CD4-positive, alpha-beta T cell (primary cell): ENCODE measurements at regions not wholly inside any gene's neighbourhood (a gene's known extent, or its start where the extent isn't known, plus 50 kb on each side); places are given as distances from the start of the nearest gene placed in this dataset.

Source experiments
- ATAC-seq: fragments of 200-7000 bp; cut with Tn5 transposase; one replicate; pipeline ENCODE4 v1.10.0; 2022; ENCODE audit warnings: mild to moderate bottlenecking; ENCODE audit not compliant: poor library complexity
- CTCF ChIA-PET: fragments of 350-600 bp; sonication (Branson Sonifier 250); formaldehyde crosslinking; loops from one replicate; lab custom pipeline; 2021; ENCODE audit warnings: antibody characterized with exemption, inconsistent platforms; lab: Charles Lee
- POLR2A ChIA-PET: fragments of 350-600 bp; sonication (Branson Sonifier 250); formaldehyde crosslinking; loops from one replicate; lab custom pipeline; 2021; ENCODE audit warnings: antibody characterized with exemption, inconsistent platforms; lab: Charles Lee
- DNase-seq, 14 experiments: peaks; one replicate each; pipeline ENCODE4 v3.0.0-alpha.2; 2013 to 2020; ENCODE audit warnings: mixed read lengths in 2 of 14
- H3K27ac ChIP-seq, 2 donors: one replicate each; pipeline versions ENCODE4 v1.5.1 to v1.7.0; 2013; ENCODE audit warnings: low read length in 2 of 2, low read depth in 1 of 2, mild to moderate bottlenecking in 1 of 2
- H3K27me3 ChIP-seq, 2 experiments: 1 replicate in 1 of 2; 2 replicates in 1 of 2; pipeline versions ENCODE4 v1.6.1 to v1.7.0; 2013; ENCODE audit warnings: low read length in 2 of 2, control low read depth in 1 of 2, mild to moderate bottlenecking in 1 of 2, moderate library complexity in 1 of 2; ENCODE audit not compliant: insufficient read depth in 2 of 2, control insufficient read depth in 1 of 2
- H3K36me3 ChIP-seq: one replicate; pipeline ENCODE4 v1.6.1; 2013; ENCODE audit warnings: low read length, control low read depth; ENCODE audit not compliant: insufficient read depth
- H3K4me1 ChIP-seq: one replicate; pipeline ENCODE4 v1.6.1; 2013; ENCODE audit warnings: low read length, control low read depth; ENCODE audit not compliant: insufficient read depth
- H3K4me3 ChIP-seq: one replicate; pipeline ENCODE4 v1.5.1; 2013; ENCODE audit warnings: mild to moderate bottlenecking, low read length, moderate library complexity
- H3K9me3 ChIP-seq, 2 experiments: 1 replicate in 1 of 2; 2 replicates in 1 of 2; pipeline versions ENCODE4 v1.6.1 to v1.7.0; 2013; ENCODE audit warnings: low read length in 2 of 2, mild to moderate bottlenecking in 2 of 2, control low read depth in 1 of 2, moderate library complexity in 1 of 2; ENCODE audit not compliant: control insufficient read depth in 1 of 2, insufficient read depth in 1 of 2
- H3K27ac Mint-ChIP-seq: one replicate; pipeline ENCODE4 v1.8.0; 2020; ENCODE audit warnings: mixed read lengths
- H3K27me3 Mint-ChIP-seq: one replicate; pipeline ENCODE4 v1.8.0; 2021; ENCODE audit warnings: mixed read lengths
- H3K36me3 Mint-ChIP-seq: one replicate; pipeline ENCODE4 v1.8.0; 2021; ENCODE audit warnings: low read depth, mixed read lengths
- H3K4me1 Mint-ChIP-seq: one replicate; pipeline ENCODE4 v1.8.0; 2021; ENCODE audit warnings: low read depth, mixed read lengths
- H3K4me3 Mint-ChIP-seq: one replicate; pipeline ENCODE4 v1.8.0; 2020; ENCODE audit warnings: mild to moderate bottlenecking, mixed read lengths
- H3K9me3 Mint-ChIP-seq: one replicate; pipeline ENCODE4 v1.8.0; 2020; ENCODE audit warnings: mixed read lengths
- intact Hi-C, 2 experiments: fragments of 100-400 bp; cut with DNase I in 1 of 2; cut with micrococcal nuclease in 1 of 2; formaldehyde crosslinking; loops; one replicate each; pipeline versions ENCODE4 v1.15.1 to v1.9.0; 2023 to 2025; cut with DNase I, micrococcal nuclease
- TF ChIP-seq, protein P1 (sequence below): fragments of 200-600 bp; IDR thresholded peaks from one replicate; pipeline ENCODE4 v1.8.0; 2022; ENCODE audit warnings: antibody characterized with exemption, mild to moderate bottlenecking

DNA sequence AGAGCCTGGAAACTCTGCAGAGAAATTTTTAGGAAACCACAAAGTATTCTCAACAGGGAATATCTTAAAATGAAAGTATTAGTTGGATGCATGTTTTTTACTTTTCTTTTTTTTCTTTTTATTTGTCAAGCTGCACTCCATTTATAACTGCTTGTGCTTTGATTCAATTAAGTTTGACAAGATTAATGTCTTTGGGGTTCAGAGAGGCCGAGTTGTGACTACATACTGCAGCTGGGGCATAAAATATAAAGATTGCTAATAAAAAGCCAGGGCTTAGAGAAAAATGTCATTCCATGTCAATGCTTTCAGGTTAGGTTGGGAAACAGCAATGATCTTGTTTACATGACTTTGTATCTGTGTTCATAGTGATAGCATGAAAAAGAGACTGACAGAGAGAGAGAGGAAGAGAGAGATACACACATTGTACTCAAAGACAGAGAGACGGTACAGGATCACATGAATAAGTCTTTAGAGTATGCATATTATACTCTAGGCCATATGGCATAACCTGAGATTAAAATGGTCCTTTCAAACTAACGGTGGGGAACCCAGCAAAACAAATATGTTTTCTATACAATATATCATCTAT is 1022.3 kb upstream of the CNTNAP5 start:
- POLR2A ChIA-PET, result no interaction called here
- TF ChIP-seq, protein P1, sequence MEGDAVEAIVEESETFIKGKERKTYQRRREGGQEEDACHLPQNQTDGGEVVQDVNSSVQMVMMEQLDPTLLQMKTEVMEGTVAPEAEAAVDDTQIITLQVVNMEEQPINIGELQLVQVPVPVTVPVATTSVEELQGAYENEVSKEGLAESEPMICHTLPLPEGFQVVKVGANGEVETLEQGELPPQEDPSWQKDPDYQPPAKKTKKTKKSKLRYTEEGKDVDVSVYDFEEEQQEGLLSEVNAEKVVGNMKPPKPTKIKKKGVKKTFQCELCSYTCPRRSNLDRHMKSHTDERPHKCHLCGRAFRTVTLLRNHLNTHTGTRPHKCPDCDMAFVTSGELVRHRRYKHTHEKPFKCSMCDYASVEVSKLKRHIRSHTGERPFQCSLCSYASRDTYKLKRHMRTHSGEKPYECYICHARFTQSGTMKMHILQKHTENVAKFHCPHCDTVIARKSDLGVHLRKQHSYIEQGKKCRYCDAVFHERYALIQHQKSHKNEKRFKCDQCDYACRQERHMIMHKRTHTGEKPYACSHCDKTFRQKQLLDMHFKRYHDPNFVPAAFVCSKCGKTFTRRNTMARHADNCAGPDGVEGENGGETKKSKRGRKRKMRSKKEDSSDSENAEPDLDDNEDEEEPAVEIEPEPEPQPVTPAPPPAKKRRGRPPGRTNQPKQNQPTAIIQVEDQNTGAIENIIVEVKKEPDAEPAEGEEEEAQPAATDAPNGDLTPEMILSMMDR, result no peak
- no peaks in the 10 kb centered on the region for H3K36me3 Mint-ChIP-seq
- Histone ChIP-seq H3K9me3 (peaks cover 14 to 23% of the 10 kb centered on the region in 2 experiments), H3K36me3 (no peaks in the 10 kb centered on the region), H3K4me1 (no peaks in the 10 kb centered on the region), H3K4me3 (no peak overlapping the region), H3K27ac (no peak overlapping the region), H3K27me3 (no peaks in the 10 kb centered on the region)
- H3K4me1 Mint-ChIP-seq, result no peaks in the 10 kb centered on the region
- CTCF ChIA-PET, result no interaction called here
- H3K27ac Mint-ChIP-seq, result no peak overlapping the region
- DNase-seq (no peak), ATAC-seq (no peak)
- intact Hi-C loops, result no loop called here
- H3K9me3 Mint-ChIP-seq, result peaks cover 9% of the 10 kb centered on the region
- no peak overlapping the region for H3K4me3 Mint-ChIP-seq
- no peaks in the 10 kb centered on the region for H3K27me3 Mint-ChIP-seq

DNA sequence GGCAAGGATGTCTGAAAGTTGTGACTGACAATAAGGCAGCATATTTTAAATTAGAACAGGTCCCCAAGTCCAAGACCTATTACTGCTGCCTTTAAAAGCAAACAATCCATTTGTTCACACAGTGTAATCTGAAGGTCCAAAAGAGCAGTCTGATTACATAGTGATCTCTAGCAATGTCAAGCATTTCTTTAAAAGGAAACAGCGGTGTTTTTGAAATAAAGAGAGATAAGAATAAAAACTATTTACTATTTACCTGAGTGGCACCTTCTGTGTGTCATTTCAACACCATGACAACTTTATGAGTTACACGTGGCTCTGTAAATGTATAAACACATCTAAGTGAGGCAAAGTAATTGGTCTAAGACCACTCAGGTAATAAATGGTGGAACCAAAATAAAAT is 1009.9 kb upstream of the CNTNAP5 start:
- Mint-ChIP-seq H3K4me1 (no peaks in the 10 kb centered on the region), H3K9me3 (peaks cover 5% of the 10 kb centered on the region), H3K4me3 (no peak overlapping the region), H3K36me3 (no peaks in the 10 kb centered on the region), H3K27me3 (no peaks in the 10 kb centered on the region), H3K27ac (no peak overlapping the region)
- intact Hi-C loops, result no loop called here
- Histone ChIP-seq H3K4me3 (no peak overlapping the region), H3K9me3 (peaks cover 0 to 5% of the 10 kb centered on the region in 2 experiments), H3K36me3 (no peaks in the 10 kb centered on the region), H3K27me3 (no peaks in the 10 kb centered on the region), H3K27ac (no peak overlapping the region), H3K4me1 (no peaks in the 10 kb centered on the region)
- no peak for DNase-seq
- no peak for ATAC-seq
- TF ChIP-seq, protein P1, result no peak
- POLR2A ChIA-PET, result no interaction called here
- CTCF ChIA-PET, result no interaction called here

DNA sequence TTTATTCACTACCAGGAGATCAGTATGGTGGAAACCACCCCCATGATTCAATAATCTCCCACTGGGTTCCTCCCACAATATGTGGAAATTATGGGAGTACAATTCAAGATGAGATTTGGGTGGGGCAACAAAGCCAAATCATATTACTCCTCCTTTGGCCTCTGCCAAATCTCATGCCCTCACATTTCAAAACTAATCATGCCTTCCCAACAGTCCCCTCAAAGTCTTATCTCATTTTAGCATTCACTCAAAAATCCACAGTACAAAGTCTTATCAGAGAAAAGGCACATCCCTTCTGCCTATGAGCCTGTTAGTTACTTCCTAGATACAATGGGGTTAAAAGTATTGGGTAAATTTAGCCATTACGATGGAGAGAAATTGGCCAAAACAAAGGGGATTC is 989.5 kb upstream of the CNTNAP5 start:
- Histone ChIP-seq H3K27ac (no peak overlapping the region), H3K36me3 (no peaks in the 10 kb centered on the region), H3K27me3 (no peaks in the 10 kb centered on the region), H3K9me3 (peaks cover 5 to 10% of the 10 kb centered on the region in 2 experiments), H3K4me1 (no peaks in the 10 kb centered on the region), H3K4me3 (no peak overlapping the region)
- Mint-ChIP-seq H3K27me3 (no peaks in the 10 kb centered on the region), H3K4me3 (no peak overlapping the region), H3K27ac (no peak overlapping the region), H3K36me3 (no peaks in the 10 kb centered on the region), H3K9me3 (peaks cover 23% of the 10 kb centered on the region), H3K4me1 (no peaks in the 10 kb centered on the region)
- no peak for ATAC-seq
- no peak for DNase-seq
- TF ChIP-seq, protein P1, result no peak
- ChIA-PET CTCF (no interaction called here), POLR2A (no interaction called here)
- intact Hi-C loops, result no loop called here
